Stomach (tissue), 8 donors: ENCODE measurements at regions not wholly inside any gene's neighbourhood (a gene's known extent, or its start where the extent isn't known, plus 50 kb on each side); places are given as distances from the start of the nearest gene placed in this dataset.
A peak's percentile ranks its signal among the peaks of the same experiment; 100 is the strongest.

Experiments
- DNase-seq, 2 donors: peaks; one replicate each; pipeline versions ENCODE4 v3.0.0 to v3.0.0-alpha.2; 2013 to 2019
- H3K27ac ChIP-seq, 5 donors: fragments of 200-600 bp in 4 of 5; sonication (generic) in 4 of 5; one replicate each; pipeline ENCODE4 v1.5.1; 2013 to 2019; ENCODE audit warnings: mild to moderate bottlenecking in 1 of 5, moderate library complexity in 1 of 5
- H3K27me3 ChIP-seq, 3 donors: fragments of 200-600 bp; sonication (generic); one replicate each; pipeline ENCODE4 v1.5.1; 2017 to 2019; ENCODE audit warnings: mixed run types in 1 of 3
- H3K36me3 ChIP-seq, 4 donors: fragments of 200-600 bp; sonication (generic); 1 replicate in 3 of 4; 2 replicates in 1 of 4; pipeline ENCODE4 v1.5.1; 2016 to 2019
- H3K4me1 ChIP-seq, 4 donors: fragments of 200-600 bp; sonication (generic); one replicate each; pipeline ENCODE4 v1.5.1; 2016 to 2019
- H3K4me3 ChIP-seq, 4 donors: fragments of 200-600 bp; sonication (generic) in 3 of 4; one replicate each; pipeline ENCODE4 v1.5.1; 2016 to 2019; ENCODE audit warnings: mild to moderate bottlenecking in 1 of 4
- H3K9me3 ChIP-seq, 4 donors: fragments of 200-600 bp; sonication (generic); one replicate each; pipeline ENCODE4 v1.5.1; 2016 to 2019
- EP300 ChIP-seq: sonication (generic); formaldehyde crosslinking; IDR thresholded peaks from one replicate; pipeline ENCODE4 v1.6.1; 2017; ENCODE audit warnings: antibody characterized with exemption
- POLR2A ChIP-seq, 4 donors: fragments of 450-650 bp; IDR thresholded peaks; one replicate each; pipeline ENCODE4 v1.6.1; 2016; ENCODE audit warnings: antibody characterized with exemption in 4 of 4, control low read depth in 2 of 4, mild to moderate bottlenecking in 1 of 4, moderate library complexity in 1 of 4
- POLR2AphosphoS5 ChIP-seq, 3 donors: sonication (generic); formaldehyde crosslinking; IDR thresholded peaks; one replicate each; pipeline ENCODE4 v1.6.1; 2016; ENCODE audit warnings: antibody characterized with exemption in 3 of 3
- WGBS, 5 donors: extraction: QIAGEN DNeasy Blood & Tissue Kit in 3 of 5; methylation state at CpG; one replicate each; pipeline versions ENCODE4 v1.1.5 to v1.1.7; 2013 to 2018; 5-methylcytosine and 5-hydroxymethylcytosine counted together
- intact Hi-C: fragments of 100-400 bp; cut with DNase I; formaldehyde crosslinking; loops from one replicate; pipeline ENCODE4 v1.15.1; 2023; ENCODE audit warnings: low total_unique reads
- TF ChIP-seq, protein P1 (sequence below), 7 experiments: fragments of 450-650 bp in 4 of 7; fragments of 200-600 bp in 3 of 7; sonication (generic) in 3 of 7; IDR thresholded peaks; one replicate each; pipeline ENCODE4 v1.5.1; 2016 to 2019; ENCODE audit warnings: antibody characterized with exemption in 7 of 7, control low read depth in 2 of 7, mild to moderate bottlenecking in 1 of 7
- donor health status: healthy with polysubstance abuse.
- donor health status: Bipolar disorder and iron deficiency.
- donor health status: healthy.

DNA sequence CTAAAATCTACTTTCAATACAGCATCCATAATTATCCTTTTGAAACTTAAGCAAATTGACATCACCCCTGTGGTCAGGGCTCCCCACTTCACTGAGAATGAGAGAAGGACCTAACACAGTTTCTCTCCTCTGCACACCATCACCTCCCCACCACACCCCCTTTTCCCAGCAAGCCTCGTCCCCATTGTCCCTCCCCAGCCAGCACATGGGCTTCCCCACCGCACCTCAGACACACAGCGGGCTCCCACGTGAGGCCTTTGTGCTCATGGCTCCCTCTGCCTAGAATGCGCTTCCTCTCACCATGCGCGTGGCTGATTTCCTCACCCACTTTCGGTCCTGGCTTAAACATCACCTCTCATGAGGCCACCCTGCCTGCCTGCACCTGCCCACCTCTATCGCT, 639.0 kb upstream of the FRG1 start:
- no peak for DNase-seq
- intact Hi-C loops = no loop called here
- no peak for TF ChIP-seq POLR2A (IDR thresholded peaks at IDR 0.05)
- TF ChIP-seq POLR2AphosphoS5 (IDR thresholded peaks at IDR 0.05) = no peak
- TF ChIP-seq, protein P1, sequence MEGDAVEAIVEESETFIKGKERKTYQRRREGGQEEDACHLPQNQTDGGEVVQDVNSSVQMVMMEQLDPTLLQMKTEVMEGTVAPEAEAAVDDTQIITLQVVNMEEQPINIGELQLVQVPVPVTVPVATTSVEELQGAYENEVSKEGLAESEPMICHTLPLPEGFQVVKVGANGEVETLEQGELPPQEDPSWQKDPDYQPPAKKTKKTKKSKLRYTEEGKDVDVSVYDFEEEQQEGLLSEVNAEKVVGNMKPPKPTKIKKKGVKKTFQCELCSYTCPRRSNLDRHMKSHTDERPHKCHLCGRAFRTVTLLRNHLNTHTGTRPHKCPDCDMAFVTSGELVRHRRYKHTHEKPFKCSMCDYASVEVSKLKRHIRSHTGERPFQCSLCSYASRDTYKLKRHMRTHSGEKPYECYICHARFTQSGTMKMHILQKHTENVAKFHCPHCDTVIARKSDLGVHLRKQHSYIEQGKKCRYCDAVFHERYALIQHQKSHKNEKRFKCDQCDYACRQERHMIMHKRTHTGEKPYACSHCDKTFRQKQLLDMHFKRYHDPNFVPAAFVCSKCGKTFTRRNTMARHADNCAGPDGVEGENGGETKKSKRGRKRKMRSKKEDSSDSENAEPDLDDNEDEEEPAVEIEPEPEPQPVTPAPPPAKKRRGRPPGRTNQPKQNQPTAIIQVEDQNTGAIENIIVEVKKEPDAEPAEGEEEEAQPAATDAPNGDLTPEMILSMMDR (IDR thresholded peaks at IDR 0.05) = no peak
- no peak for TF ChIP-seq EP300
- Histone ChIP-seq H3K27me3 (no peaks in the 10 kb centered on the region), H3K27ac (no peak overlapping the region), H3K9me3 (no peaks in the 10 kb centered on the region), H3K36me3 (no peaks in the 10 kb centered on the region), H3K4me3 (no peak overlapping the region), H3K4me1 (peaks cover 0 to 8% (median 0%) of the 10 kb centered on the region in 4 donors)
- 85 to 90% (median 85%) methylated on average over 9 of the region's 9 CpGs for WGBS, 5 donors

DNA sequence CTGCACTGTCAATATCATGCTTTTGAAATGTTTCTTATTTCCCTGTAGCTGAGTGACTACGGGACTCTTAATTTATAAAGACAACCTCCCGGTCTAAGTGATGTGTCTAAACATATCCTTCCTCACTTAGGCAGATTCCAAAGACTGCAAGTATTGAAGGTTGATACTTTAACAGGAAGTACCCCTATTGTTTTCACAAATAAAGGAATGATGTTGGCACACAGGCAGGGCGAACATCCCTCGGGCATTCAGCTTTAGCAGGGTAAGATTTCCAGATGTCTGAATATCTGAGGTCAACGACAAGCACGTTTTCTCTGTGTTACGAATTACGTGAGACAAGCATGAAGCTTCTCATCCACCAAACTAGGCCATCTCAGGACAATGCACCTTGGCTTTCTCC, 638.0 kb upstream of the FRG1 start:
- Histone ChIP-seq H3K27me3 (no peaks in the 10 kb centered on the region), H3K36me3 (no peaks in the 10 kb centered on the region), H3K9me3 (no peaks in the 10 kb centered on the region), H3K4me1 (peaks cover 0 to 8% (median 0%) of the 10 kb centered on the region in 4 donors), H3K4me3 (no peak overlapping the region), H3K27ac (no peak overlapping the region)
- intact Hi-C loops = no loop called here
- 77 to 86% (median 83%) methylated on average over 8 of the region's 8 CpGs for WGBS, 5 donors
- DNase-seq = no peak
- TF ChIP-seq, protein P1 (IDR thresholded peaks at IDR 0.05) = no peak
- no peak for TF ChIP-seq POLR2A (IDR thresholded peaks at IDR 0.05)

DNA sequence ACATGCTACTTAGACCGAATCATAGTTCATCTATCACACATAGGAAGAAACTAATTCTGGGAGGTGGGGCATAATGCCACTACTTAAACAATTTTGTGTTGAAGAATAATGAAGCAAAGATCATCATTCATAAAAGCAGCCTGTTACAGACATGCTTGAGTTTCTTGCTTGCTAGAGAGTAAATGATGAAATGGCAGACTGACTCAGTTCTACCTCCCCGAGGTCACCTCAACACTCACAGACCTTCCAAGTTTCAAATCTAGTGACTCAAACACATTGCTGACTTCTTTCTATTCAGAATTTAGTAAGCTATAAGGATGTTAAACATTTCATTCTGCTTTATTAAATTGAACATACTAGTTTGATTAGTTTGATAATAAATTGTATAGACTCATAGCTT, 636.5 kb upstream of the FRG1 start:
- intact Hi-C loops = no loop called here
- WGBS, 5 donors = 68 to 83% (median 77%) methylated on average over 2 of the region's 2 CpGs
- H3K27ac ChIP-seq = no peak overlapping the region
- H3K9me3 ChIP-seq = no peaks in the 10 kb centered on the region
- H3K4me3 ChIP-seq = no peak overlapping the region
- TF ChIP-seq, protein P1 (IDR thresholded peaks at IDR 0.05) = no peak
- TF ChIP-seq POLR2A (IDR thresholded peaks at IDR 0.05) = no peak
- TF ChIP-seq EP300 = no peak
- TF ChIP-seq POLR2AphosphoS5 (IDR thresholded peaks at IDR 0.05) = no peak
- H3K36me3 ChIP-seq = no peaks in the 10 kb centered on the region
- H3K27me3 ChIP-seq = no peaks in the 10 kb centered on the region
- DNase-seq = no peak
- H3K4me1 ChIP-seq = peaks cover 0 to 8% (median 0%) of the 10 kb centered on the region in 4 donors

DNA sequence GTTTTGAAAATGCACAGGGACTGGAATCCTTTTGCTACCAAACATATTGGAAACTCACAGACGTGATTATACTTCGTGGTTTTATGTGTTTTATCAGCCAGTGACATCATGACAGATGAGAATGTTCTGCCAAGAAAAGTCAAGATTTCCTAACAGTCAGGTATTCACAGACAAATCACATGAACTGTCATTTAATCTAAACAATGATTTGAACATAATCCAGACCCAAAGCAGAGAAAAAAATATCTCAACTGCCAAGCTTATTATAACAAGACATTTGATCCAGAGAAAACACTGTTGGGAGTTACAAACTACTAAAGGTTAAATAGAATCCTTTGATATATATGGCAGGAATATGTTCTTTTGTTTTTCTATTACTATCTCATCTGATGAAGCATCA, 635.9 kb upstream of the FRG1 start:
- no peaks in the 10 kb centered on the region for H3K36me3 ChIP-seq
- no peak overlapping the region for H3K27ac ChIP-seq
- intact Hi-C loops = no loop called here
- peaks cover 0 to 8% (median 0%) of the 10 kb centered on the region in 4 donors for H3K4me1 ChIP-seq
- peak in 1 of 2 donors; percentile 24 for DNase-seq
- TF ChIP-seq POLR2AphosphoS5 (IDR thresholded peaks at IDR 0.05) (no peak), EP300 (no peak), POLR2A (IDR thresholded peaks at IDR 0.05) (no peak)
- TF ChIP-seq, protein P1 (IDR thresholded peaks at IDR 0.05) = no peak
- WGBS, 5 donors = 8 to 25% (median 17%) methylated on average over 2 of the region's 2 CpGs
- no peak overlapping the region for H3K4me3 ChIP-seq
- no peaks in the 10 kb centered on the region for H3K27me3 ChIP-seq
- H3K9me3 ChIP-seq = no peaks in the 10 kb centered on the region
